Duodenal mucosa (tissue), 2 donors: ENCODE measurements at regions not wholly inside any gene's neighbourhood (a gene's known extent, or its start where the extent isn't known, plus 50 kb on each side); places are given as distances from the start of the nearest gene placed in this dataset.

Source experiments
- H3K27ac ChIP-seq: one replicate; pipeline ENCODE4 v1.7.0; 2013; ENCODE audit warnings: low read depth, low read length
- H3K27me3 ChIP-seq, 2 donors: one replicate each; pipeline ENCODE4 v1.7.0; 2013; ENCODE audit warnings: low read length in 2 of 2, control low read depth in 1 of 2; ENCODE audit not compliant: insufficient read depth in 2 of 2, control insufficient read depth in 1 of 2
- H3K36me3 ChIP-seq, 2 donors: one replicate each; pipeline ENCODE4 v1.7.0; 2013; ENCODE audit warnings: low read length in 2 of 2, control low read depth in 1 of 2; ENCODE audit not compliant: insufficient read depth in 2 of 2, control insufficient read depth in 1 of 2
- H3K4me1 ChIP-seq, 2 donors: one replicate each; pipeline ENCODE4 v1.7.0; 2013; ENCODE audit warnings: low read length in 2 of 2, control low read depth in 1 of 2; ENCODE audit not compliant: insufficient read depth in 2 of 2, control insufficient read depth in 1 of 2
- H3K4me3 ChIP-seq, 2 donors: one replicate each; pipeline ENCODE4 v1.7.0; 2013; ENCODE audit warnings: low read length in 2 of 2, low read depth in 1 of 2
- H3K9ac ChIP-seq, 2 donors: one replicate each; pipeline ENCODE4 v1.7.0; 2013; ENCODE audit warnings: low read length in 2 of 2, low read depth in 1 of 2
- H3K9me3 ChIP-seq, 2 donors: one replicate each; pipeline ENCODE4 v1.7.0; 2013; ENCODE audit warnings: low read length in 2 of 2, control low read depth in 1 of 2; ENCODE audit not compliant: control insufficient read depth in 1 of 2

DNA sequence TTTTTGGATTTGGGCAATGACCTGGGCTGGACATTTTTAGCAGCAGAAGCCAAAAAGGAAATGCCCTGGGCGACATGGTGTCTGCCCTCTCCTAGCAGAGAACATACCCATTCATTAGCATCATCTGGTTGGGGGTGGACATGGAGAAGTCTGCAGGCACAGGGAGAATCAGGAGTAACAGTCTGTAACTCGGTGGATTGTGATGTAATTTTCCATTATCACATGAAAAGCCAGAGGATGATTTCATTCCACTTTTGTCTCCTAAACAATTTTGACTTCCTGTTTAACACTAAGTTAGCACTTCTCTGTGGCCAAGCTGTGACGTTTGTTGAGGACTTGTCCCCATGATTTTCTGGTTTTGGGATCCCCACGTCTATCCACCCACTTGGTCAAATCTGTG lies 153.8 kb upstream of the HABP2 start:
- no peaks in the 10 kb centered on the region for H3K27me3 ChIP-seq
- H3K9me3 ChIP-seq, result no peaks in the 10 kb centered on the region
- H3K4me3 ChIP-seq, result no peak overlapping the region
- no peak overlapping the region for H3K9ac ChIP-seq
- no peaks in the 10 kb centered on the region for H3K36me3 ChIP-seq
- H3K4me1 ChIP-seq, result peaks cover 0 to 8% of the 10 kb centered on the region in 2 donors
- H3K27ac ChIP-seq, result no peak overlapping the region

DNA sequence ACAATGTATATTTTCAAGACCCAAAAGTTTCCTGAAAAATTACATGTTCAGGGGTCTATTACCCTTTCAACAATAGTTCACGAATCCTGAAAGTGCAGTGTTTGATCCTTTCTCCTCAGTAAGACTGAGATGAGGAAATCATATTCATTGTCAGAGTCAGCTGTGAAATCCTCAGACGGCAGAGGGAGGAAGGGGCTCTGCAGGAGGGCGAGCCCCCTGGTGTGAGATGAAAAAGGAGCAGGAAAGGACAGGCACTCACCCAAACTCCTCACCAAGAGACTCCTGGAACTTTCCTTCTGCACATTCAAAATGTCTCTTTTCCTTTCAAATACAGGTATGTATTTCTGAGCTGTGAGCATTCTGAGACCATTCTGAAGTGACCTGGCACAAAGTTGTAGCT lies 150.3 kb upstream of the HABP2 start:
- Histone ChIP-seq H3K4me3 (no peak overlapping the region), H3K9me3 (no peaks in the 10 kb centered on the region), H3K36me3 (no peaks in the 10 kb centered on the region), H3K27me3 (no peaks in the 10 kb centered on the region), H3K4me1 (peaks cover 0 to 3% of the 10 kb centered on the region in 2 donors), H3K9ac (no peak overlapping the region), H3K27ac (no peak overlapping the region)

DNA sequence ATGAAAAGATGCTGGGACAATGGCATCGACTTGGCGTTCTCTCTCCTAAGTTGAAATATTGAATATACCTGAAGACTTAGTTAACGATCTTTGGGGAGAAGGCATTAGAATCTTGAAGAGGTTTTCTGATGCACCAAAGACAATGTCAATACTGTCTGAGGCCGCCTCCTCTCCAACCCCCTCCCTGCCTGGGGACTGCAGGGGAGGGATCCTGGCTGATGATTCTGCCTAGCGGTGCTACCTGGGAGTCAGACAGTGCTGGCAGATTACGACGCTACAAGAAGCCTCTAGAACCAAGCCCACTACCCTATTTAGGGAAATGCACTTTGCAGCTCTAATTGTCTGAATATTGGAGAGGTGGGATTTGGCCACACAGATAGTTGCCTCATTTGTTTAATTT lies 145.6 kb upstream of the HABP2 start:
- Histone ChIP-seq H3K4me3 (no peak overlapping the region), H3K9ac (no peak overlapping the region), H3K27me3 (no peaks in the 10 kb centered on the region), H3K4me1 (no peaks in the 10 kb centered on the region), H3K9me3 (no peaks in the 10 kb centered on the region), H3K36me3 (no peaks in the 10 kb centered on the region), H3K27ac (no peak overlapping the region)

DNA sequence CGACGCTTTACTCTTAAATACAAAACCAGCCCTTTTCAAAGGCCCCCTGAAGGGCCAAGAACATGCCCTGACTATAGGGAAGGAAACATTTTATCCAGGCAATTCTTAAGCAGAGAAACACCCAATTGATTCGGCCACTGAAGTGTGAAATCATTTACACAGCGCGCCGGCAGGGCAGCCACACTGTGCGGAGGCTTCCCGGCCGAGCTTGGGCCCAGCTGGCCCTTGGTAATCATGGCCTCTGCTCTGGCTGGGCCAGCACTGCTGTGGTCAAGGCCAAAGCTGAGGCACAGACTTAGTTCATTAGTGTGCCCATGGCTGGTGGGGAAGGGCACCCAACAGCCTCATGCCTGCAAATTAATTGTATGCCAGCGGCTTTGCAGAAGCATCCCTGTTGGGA lies 143.7 kb upstream of the HABP2 start:
- H3K36me3 ChIP-seq, result no peaks in the 10 kb centered on the region
- no peaks in the 10 kb centered on the region for H3K27me3 ChIP-seq
- H3K9ac ChIP-seq, result no peak overlapping the region
- no peaks in the 10 kb centered on the region for H3K9me3 ChIP-seq
- H3K4me1 ChIP-seq, result no peaks in the 10 kb centered on the region
- no peak overlapping the region for H3K27ac ChIP-seq
- no peak overlapping the region for H3K4me3 ChIP-seq

DNA sequence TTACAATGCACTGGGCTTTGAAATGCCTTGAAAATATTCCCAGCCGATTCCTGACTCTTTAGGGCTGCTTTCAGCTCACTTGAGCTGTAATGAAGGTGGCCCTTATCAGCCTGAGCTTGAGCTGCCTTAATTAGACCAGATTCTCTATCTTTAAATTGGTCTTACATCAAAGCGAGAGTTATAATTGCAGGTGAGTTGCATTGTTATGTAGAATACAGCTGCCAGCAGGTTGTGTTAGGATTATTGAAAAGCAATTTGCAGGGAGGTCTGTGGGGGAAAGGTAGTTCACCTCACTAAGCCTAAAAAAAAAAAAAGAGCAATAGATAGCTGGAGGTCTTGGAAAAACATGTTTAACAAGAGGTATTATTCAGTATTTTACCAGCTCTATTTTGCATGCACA lies 142.2 kb upstream of the HABP2 start:
- no peaks in the 10 kb centered on the region for H3K36me3 ChIP-seq
- no peaks in the 10 kb centered on the region for H3K9me3 ChIP-seq
- no peak overlapping the region for H3K9ac ChIP-seq
- H3K27ac ChIP-seq, result no peak overlapping the region
- peaks cover 0 to 3% of the 10 kb centered on the region in 2 donors for H3K27me3 ChIP-seq
- H3K4me1 ChIP-seq, result no peaks in the 10 kb centered on the region
- H3K4me3 ChIP-seq, result no peak overlapping the region

DNA sequence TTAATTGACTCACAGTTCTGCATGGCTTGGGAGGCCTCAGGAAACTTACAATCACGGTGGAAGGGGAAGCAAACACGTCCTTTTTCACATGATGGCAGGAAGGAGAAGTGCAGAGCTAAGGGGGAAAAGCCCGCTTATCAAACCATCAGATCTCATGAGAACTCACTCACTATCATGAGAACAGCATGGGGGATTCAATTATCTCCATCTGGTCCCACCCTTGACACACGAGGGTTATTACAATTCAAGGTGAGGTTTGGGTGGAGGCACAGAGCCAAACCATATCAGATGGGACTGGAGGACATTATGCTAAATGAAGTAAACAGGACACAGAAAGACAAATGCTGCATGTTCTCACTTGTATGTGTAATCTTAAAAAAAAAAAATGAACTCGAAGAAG lies 141.4 kb upstream of the HABP2 start:
- Histone ChIP-seq H3K4me3 (no peak overlapping the region), H3K9me3 (no peaks in the 10 kb centered on the region), H3K27ac (no peak overlapping the region), H3K36me3 (no peaks in the 10 kb centered on the region), H3K9ac (no peak overlapping the region), H3K4me1 (no peaks in the 10 kb centered on the region), H3K27me3 (peaks cover 0 to 3% of the 10 kb centered on the region in 2 donors)

DNA sequence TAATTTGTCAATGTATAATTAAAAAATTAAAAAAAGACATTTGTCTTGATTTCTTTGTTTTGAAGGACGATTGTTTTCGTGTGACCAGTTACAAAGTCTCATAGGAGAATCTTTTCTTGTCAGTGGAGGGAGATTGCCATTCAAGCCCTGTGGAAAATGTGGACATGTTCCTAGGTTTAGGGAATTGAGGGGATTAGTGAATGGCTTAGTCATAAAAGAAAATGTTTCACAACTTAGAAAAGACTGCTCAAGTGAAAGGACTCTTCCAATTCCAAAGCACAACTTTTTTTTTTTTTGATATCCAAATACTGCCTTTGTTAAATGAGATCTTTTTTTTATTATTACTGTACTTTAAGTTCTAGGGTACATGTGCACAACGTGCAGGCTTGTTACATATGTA lies 140.7 kb upstream of the HABP2 start:
- H3K36me3 ChIP-seq, result no peaks in the 10 kb centered on the region
- no peaks in the 10 kb centered on the region for H3K9me3 ChIP-seq
- no peaks in the 10 kb centered on the region for H3K4me1 ChIP-seq
- H3K27me3 ChIP-seq, result peaks cover 0 to 3% of the 10 kb centered on the region in 2 donors
- no peak overlapping the region for H3K9ac ChIP-seq
- H3K27ac ChIP-seq, result no peak overlapping the region
- no peak overlapping the region for H3K4me3 ChIP-seq

DNA sequence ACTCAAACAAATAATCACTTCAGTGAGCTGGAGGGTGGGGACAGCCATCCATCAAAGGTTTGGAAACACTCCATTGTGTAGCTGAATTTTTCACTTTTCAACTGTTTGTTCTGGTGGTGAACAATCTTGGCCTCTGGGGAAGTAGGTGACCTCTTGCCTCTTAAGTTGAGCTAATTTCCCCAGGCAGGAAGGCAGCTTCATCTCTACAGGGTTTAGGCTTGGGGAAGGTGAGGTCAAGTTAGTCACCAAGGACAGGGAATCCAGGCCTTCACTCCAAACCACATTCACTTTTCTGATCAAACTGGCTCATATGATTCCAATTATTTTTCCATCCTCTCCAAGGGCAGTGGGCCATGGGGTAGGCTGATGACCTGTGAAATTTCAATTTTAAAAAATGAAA lies 138.3 kb upstream of the HABP2 start:
- H3K9ac ChIP-seq, result no peak overlapping the region
- H3K9me3 ChIP-seq, result peaks cover 0 to 2% of the 10 kb centered on the region in 2 donors
- no peaks in the 10 kb centered on the region for H3K36me3 ChIP-seq
- peaks cover 0 to 3% of the 10 kb centered on the region in 2 donors for H3K27me3 ChIP-seq
- no peak overlapping the region for H3K4me3 ChIP-seq
- H3K4me1 ChIP-seq, result no peaks in the 10 kb centered on the region
- H3K27ac ChIP-seq, result no peak overlapping the region

DNA sequence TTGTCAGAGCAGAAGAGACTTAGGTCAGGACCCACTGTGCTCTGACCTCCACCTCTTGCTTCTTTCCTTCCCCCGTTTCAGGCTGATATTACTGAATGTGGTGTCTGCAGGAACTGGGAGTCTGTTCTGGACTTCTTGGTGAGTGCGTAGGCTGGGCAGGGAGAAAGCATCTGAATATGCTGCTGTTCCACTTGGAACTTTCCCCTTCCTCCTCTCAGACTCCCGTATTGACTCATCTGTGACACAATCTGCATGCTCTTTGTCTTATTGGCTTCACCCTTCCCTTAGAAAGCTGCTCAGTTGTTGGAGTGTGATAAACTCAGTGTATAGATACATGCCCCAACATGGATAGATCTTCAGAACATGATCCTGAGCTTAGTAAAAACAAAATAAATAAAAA lies 137.6 kb upstream of the HABP2 start:
- no peak overlapping the region for H3K9ac ChIP-seq
- no peaks in the 10 kb centered on the region for H3K36me3 ChIP-seq
- no peak overlapping the region for H3K4me3 ChIP-seq
- no peaks in the 10 kb centered on the region for H3K4me1 ChIP-seq
- H3K27me3 ChIP-seq, result peaks cover 0 to 3% of the 10 kb centered on the region in 2 donors
- H3K9me3 ChIP-seq, result peaks cover 4 to 5% of the 10 kb centered on the region in 2 donors
- H3K27ac ChIP-seq, result no peak overlapping the region

DNA sequence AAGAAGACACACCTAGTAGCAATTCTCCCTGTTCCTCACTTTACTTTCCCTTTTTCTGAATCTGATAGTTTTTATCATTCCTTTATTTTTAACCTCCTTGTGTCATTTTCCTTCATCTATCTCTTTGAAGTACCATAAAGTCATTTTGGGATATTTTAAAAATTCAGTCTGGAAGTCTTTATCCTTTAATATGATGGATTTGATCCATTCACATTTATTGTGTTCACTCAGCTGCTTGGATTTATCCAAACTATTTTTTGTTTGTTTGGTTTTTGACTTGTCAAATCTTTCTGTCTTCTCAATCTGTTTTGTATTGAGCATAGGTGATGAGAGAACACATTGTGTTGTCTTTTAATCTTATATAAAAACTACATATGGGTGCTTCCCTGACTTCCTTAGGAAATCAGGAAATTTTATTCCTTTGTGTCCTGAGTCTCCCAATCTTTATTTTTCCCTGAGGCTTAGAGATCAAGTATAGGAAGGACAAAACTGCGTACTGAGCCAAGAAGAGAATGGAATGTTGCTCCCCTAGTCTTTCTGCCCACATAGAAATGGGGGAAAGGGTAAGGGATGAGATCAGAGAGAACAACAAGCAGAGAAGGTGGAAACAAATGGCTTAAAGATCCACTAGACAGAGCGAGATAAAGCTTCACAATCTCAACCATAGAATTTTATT lies 132.7 kb upstream of the HABP2 start:
- H3K4me1 ChIP-seq, result peaks cover 0 to 2% of the 10 kb centered on the region in 2 donors
- no peak overlapping the region for H3K4me3 ChIP-seq
- H3K9ac ChIP-seq, result no peak overlapping the region

More for the DNA sequence above, 132.7 kb upstream of the HABP2 start:
- H3K9me3 ChIP-seq, result peaks cover 5 to 11% of the 10 kb centered on the region in 2 donors
- no peak overlapping the region for H3K27ac ChIP-seq
- H3K36me3 ChIP-seq, result no peaks in the 10 kb centered on the region
- peaks cover 0 to 1% of the 10 kb centered on the region in 2 donors for H3K27me3 ChIP-seq
